Transverse colon (tissue), 4 donors: ENCODE measurements at regions not wholly inside any gene's neighbourhood (a gene's known extent, or its start where the extent isn't known, plus 50 kb on each side); places are given as distances from the start of the nearest gene placed in this dataset.

ENCODE experiments used
- CTCF ChIP-seq, 5 experiments: fragments of 200-600 bp in 3 of 5; fragments of 450-650 bp in 2 of 5; sonication (generic) in 3 of 5; IDR thresholded peaks; 1 replicate in 2 of 5; 2 replicates in 3 of 5; pipeline ENCODE4 v1.5.1; 2016 to 2017; ENCODE audit warnings: antibody characterized with exemption in 5 of 5, inconsistent platforms in 3 of 5, mild to moderate bottlenecking in 2 of 5, moderate library complexity in 1 of 5
- POLR2A ChIP-seq: fragments of 450-650 bp; IDR thresholded peaks from one replicate; pipeline ENCODE4 v1.6.1; 2016; ENCODE audit warnings: antibody characterized with exemption, mild to moderate bottlenecking, moderate library complexity
- POLR2AphosphoS5 ChIP-seq, 3 donors: sonication (generic); formaldehyde crosslinking; IDR thresholded peaks; one replicate each; pipeline ENCODE4 v1.6.1; 2016; ENCODE audit warnings: antibody characterized with exemption in 3 of 3

GRCh38 chr11:23497040-23497439, 636.8 kb upstream of the CCDC179 start:
- TF ChIP-seq POLR2A: no peak
- TF ChIP-seq CTCF (IDR thresholded peaks at IDR 0.05): no peak
- no peak for TF ChIP-seq POLR2AphosphoS5 (IDR thresholded peaks at IDR 0.05)
